Esophagus squamous epithelium (tissue), 5 donors: ENCODE measurements at regions not wholly inside any gene's neighbourhood (a gene's known extent, or its start where the extent isn't known, plus 50 kb on each side); places are given as distances from the start of the nearest gene placed in this dataset.

Experiments
- DNase-seq: peaks from one replicate; lab custom pipeline; 2025; lab: John Stamatoyannopoulos, UW
- H3K27ac ChIP-seq, 4 donors: fragments of 200-600 bp; sonication (generic); one replicate each; pipeline ENCODE4 v1.5.1; 2016 to 2019; ENCODE audit warnings: mild to moderate bottlenecking in 1 of 4
- H3K27me3 ChIP-seq, 4 donors: fragments of 200-600 bp; sonication (generic); 1 replicate in 3 of 4; 2 replicates in 1 of 4; pipeline versions ENCODE4 v1.5.1 to v1.6.0; 2017 to 2021; ENCODE audit warnings: antibody characterized with exemption in 1 of 4
- H3K36me3 ChIP-seq, 3 donors: fragments of 200-600 bp; sonication (generic); one replicate each; pipeline ENCODE4 v1.5.1; 2016 to 2019
- H3K4me1 ChIP-seq, 3 donors: fragments of 200-600 bp; sonication (generic); one replicate each; pipeline ENCODE4 v1.5.1; 2017 to 2019
- H3K4me3 ChIP-seq, 4 donors: fragments of 200-600 bp; sonication (generic); 1 replicate in 3 of 4; 2 replicates in 1 of 4; pipeline ENCODE4 v1.5.1; 2016 to 2019; ENCODE audit warnings: mild to moderate bottlenecking in 2 of 4, moderate library complexity in 1 of 4
- H3K9me3 ChIP-seq, 3 donors: fragments of 200-600 bp; sonication (generic); one replicate each; pipeline ENCODE4 v1.5.1; 2016 to 2019
- POLR2A ChIP-seq, 4 donors: fragments of 450-650 bp; IDR thresholded peaks; one replicate each; pipeline ENCODE4 v1.6.1; 2017; ENCODE audit warnings: antibody characterized with exemption in 4 of 4, mild to moderate bottlenecking in 4 of 4, moderate library complexity in 3 of 4
- WGBS, 2 donors: methylation state at CpG; one replicate each; pipeline ENCODE4 v1.1.5; 2018; 5-methylcytosine and 5-hydroxymethylcytosine counted together
- intact Hi-C: fragments of 100-400 bp; cut with DNase I; formaldehyde crosslinking; loops from one replicate; pipeline ENCODE4 v1.15.0; 2022
- TF ChIP-seq, protein P1 (sequence below), 6 experiments: fragments of 450-650 bp in 4 of 6; fragments of 200-600 bp in 2 of 6; sonication (generic) in 2 of 6; IDR thresholded peaks; one replicate each; pipeline ENCODE4 v1.5.1; 2016 to 2019; ENCODE audit warnings: antibody characterized with exemption in 6 of 6, mild to moderate bottlenecking in 4 of 6, moderate library complexity in 4 of 6
- donor health status: DM: yes; HTN: yes; CAD: no.

DNA sequence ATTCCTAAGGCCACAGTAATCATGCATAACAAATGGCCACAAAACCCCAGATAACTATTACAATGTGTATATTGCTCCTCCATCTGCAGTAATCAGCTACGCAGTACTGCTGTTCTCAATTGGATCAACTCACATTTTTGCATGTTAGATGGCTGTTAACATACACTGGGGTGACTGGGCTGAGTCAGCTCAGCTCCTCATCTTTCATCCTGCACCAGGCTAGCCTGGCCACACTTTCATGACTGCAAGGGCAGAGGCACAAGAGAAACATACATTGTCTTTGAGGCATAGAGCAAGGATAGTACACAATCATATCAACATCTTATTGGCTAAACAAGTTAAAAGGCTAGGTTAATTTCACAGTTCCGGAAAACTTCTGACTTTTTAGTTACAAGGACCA lies 306.6 kb downstream of the SLC6A15 start:
- Histone ChIP-seq H3K4me1 (no peaks in the 10 kb centered on the region), H3K4me3 (no peak overlapping the region), H3K9me3 (no peaks in the 10 kb centered on the region), H3K27ac (no peak overlapping the region), H3K27me3 (no peaks in the 10 kb centered on the region), H3K36me3 (no peaks in the 10 kb centered on the region)
- no peak for DNase-seq
- 85 to 94% methylated on average over 2 of the region's 2 CpGs for WGBS, 2 donors
- no peak for TF ChIP-seq POLR2A (IDR thresholded peaks at IDR 0.05)
- intact Hi-C loops = no loop called here

DNA sequence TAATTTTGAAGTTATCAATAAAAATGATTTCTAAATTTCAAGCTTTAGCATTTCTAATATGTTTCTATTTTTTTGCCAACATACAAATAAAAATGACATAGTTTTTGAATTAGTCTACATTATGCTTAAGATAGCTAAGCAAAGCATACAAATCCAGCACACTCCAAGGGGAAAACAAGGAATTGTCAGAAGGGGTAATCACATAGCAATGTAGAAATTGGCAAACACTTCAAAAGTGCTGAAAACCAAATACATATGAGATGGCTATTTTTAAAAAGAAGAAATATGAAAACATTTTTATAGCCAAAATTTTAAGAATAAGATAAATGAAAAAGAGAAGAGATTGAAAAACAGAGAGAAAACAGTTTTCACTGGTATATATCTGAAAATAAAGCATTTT lies 308.0 kb downstream of the SLC6A15 start:
- Histone ChIP-seq H3K36me3 (no peaks in the 10 kb centered on the region), H3K4me3 (no peak overlapping the region), H3K9me3 (no peaks in the 10 kb centered on the region), H3K27ac (no peak overlapping the region), H3K27me3 (no peaks in the 10 kb centered on the region), H3K4me1 (no peaks in the 10 kb centered on the region)
- no peak for DNase-seq
- TF ChIP-seq, protein P1, sequence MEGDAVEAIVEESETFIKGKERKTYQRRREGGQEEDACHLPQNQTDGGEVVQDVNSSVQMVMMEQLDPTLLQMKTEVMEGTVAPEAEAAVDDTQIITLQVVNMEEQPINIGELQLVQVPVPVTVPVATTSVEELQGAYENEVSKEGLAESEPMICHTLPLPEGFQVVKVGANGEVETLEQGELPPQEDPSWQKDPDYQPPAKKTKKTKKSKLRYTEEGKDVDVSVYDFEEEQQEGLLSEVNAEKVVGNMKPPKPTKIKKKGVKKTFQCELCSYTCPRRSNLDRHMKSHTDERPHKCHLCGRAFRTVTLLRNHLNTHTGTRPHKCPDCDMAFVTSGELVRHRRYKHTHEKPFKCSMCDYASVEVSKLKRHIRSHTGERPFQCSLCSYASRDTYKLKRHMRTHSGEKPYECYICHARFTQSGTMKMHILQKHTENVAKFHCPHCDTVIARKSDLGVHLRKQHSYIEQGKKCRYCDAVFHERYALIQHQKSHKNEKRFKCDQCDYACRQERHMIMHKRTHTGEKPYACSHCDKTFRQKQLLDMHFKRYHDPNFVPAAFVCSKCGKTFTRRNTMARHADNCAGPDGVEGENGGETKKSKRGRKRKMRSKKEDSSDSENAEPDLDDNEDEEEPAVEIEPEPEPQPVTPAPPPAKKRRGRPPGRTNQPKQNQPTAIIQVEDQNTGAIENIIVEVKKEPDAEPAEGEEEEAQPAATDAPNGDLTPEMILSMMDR (IDR thresholded peaks at IDR 0.05) = no peak
- TF ChIP-seq POLR2A (IDR thresholded peaks at IDR 0.05) = no peak
- intact Hi-C loops = no loop called here

- no peak for DNase-seq
- no peaks in the 10 kb centered on the region for H3K9me3 ChIP-seq
- TF ChIP-seq, protein P1 (IDR thresholded peaks at IDR 0.05) = no peak
- TF ChIP-seq POLR2A (IDR thresholded peaks at IDR 0.05) = no peak
- 56 to 63% methylated on average over 2 of the region's 2 CpGs for WGBS, 2 donors
- no peaks in the 10 kb centered on the region for H3K27me3 ChIP-seq
- H3K27ac ChIP-seq = no peak overlapping the region
- H3K36me3 ChIP-seq = no peaks in the 10 kb centered on the region
- no peaks in the 10 kb centered on the region for H3K4me1 ChIP-seq
- intact Hi-C loops = no loop called here
- H3K4me3 ChIP-seq = no peak overlapping the region
Observed at GRCh38 chr12:84603484-84604248, 308.9 kb downstream of the SLC6A15 start.

GRCh38 chr12:84601483-84601882 lies 311.1 kb downstream of the SLC6A15 start:
- intact Hi-C loops = no loop called here
- no peak overlapping the region for H3K4me3 ChIP-seq
- H3K27ac ChIP-seq = no peak overlapping the region
- no peak for DNase-seq
- no peaks in the 10 kb centered on the region for H3K36me3 ChIP-seq
- no peaks in the 10 kb centered on the region for H3K27me3 ChIP-seq
- 56% methylated on average over 3 of the region's 3 CpGs for WGBS, 2 donors
- H3K4me1 ChIP-seq = no peaks in the 10 kb centered on the region
- no peaks in the 10 kb centered on the region for H3K9me3 ChIP-seq
- TF ChIP-seq, protein P1 (IDR thresholded peaks at IDR 0.05) = no peak

- H3K4me1 ChIP-seq = no peaks in the 10 kb centered on the region
- H3K27ac ChIP-seq = no peak overlapping the region
- H3K9me3 ChIP-seq = no peaks in the 10 kb centered on the region
- TF ChIP-seq POLR2A (IDR thresholded peaks at IDR 0.05) = no peak
- TF ChIP-seq, protein P1 (IDR thresholded peaks at IDR 0.05) = no peak
- no peak overlapping the region for H3K4me3 ChIP-seq
- no peak for DNase-seq
- WGBS, 2 donors = 39 to 49% methylated on average over 2 of the region's 2 CpGs
- intact Hi-C loops = no loop called here
- H3K36me3 ChIP-seq = no peaks in the 10 kb centered on the region
- H3K27me3 ChIP-seq = no peaks in the 10 kb centered on the region
Observed at GRCh38 chr12:84599539-84599938, 313.1 kb downstream of the SLC6A15 start.
